Activated CD4-positive, alpha-beta T cell treated with anti-CD3 and anti-CD28 coated beads for 36 hours (primary cell): ENCODE measurements at regions not wholly inside any gene's neighbourhood (a gene's known extent, or its start where the extent isn't known, plus 50 kb on each side); places are given as distances from the start of the nearest gene placed in this dataset.
A peak's percentile ranks its signal among the peaks of the same experiment; 100 is the strongest.

Experiments
- ATAC-seq: fragments of 200-7000 bp; cut with Tn5 transposase; one replicate; pipeline ENCODE4 v1.10.0; 2021; ENCODE audit warnings: mild to moderate bottlenecking, moderate library complexity
- CTCF ChIA-PET: fragments of 350-600 bp; sonication (Branson Sonifier 250); formaldehyde crosslinking; loops from one replicate; lab custom pipeline; 2021; ENCODE audit warnings: antibody characterized with exemption; lab: Charles Lee
- POLR2A ChIA-PET: fragments of 350-600 bp; sonication (Branson Sonifier 250); formaldehyde crosslinking; loops from one replicate; lab custom pipeline; 2021; ENCODE audit warnings: antibody characterized with exemption, inconsistent platforms; lab: Charles Lee
- DNase-seq: peaks from one replicate; pipeline ENCODE4 v3.0.0-alpha.2; 2020
- H3K27ac Mint-ChIP-seq: one replicate; pipeline ENCODE4 v1.8.0; 2021; ENCODE audit warnings: mixed read lengths
- H3K27me3 Mint-ChIP-seq: one replicate; pipeline ENCODE4 v1.8.0; 2021; ENCODE audit warnings: mixed read lengths
- H3K36me3 Mint-ChIP-seq: one replicate; pipeline ENCODE4 v1.8.0; 2021; ENCODE audit warnings: low read depth, mixed read lengths
- H3K4me1 Mint-ChIP-seq: one replicate; pipeline ENCODE4 v1.8.0; 2021; ENCODE audit warnings: mixed read lengths
- H3K4me3 Mint-ChIP-seq: one replicate; pipeline ENCODE4 v1.8.0; 2021; ENCODE audit warnings: mild to moderate bottlenecking, moderate library complexity, mixed read lengths
- H3K9me3 Mint-ChIP-seq: one replicate; pipeline ENCODE4 v1.8.0; 2021; ENCODE audit warnings: low read depth, mixed read lengths
- intact Hi-C, 2 experiments: fragments of 100-400 bp; cut with DNase I in 1 of 2; cut with micrococcal nuclease in 1 of 2; formaldehyde crosslinking; loops; one replicate each; pipeline versions ENCODE4 v1.14.2 to v1.15.1; 2022 to 2024; cut with DNase I, micrococcal nuclease

GRCh38 chr5:96566833-96567587 is 95.2 kb upstream of the CAST start:
- ChIA-PET POLR2A (no interaction called here), CTCF (interaction anchor here (0.8 to 1.1 kb wide), 3 partner anchors 27 to 477 kb away, joined by 3 read pairs; no protein-coding TSS in a partner anchor)
- Mint-ChIP-seq H3K27me3 (peaks cover 9% of the 10 kb centered on the region), H3K27ac (no peak overlapping the region), H3K4me1 (peaks cover 12% of the 10 kb centered on the region), H3K4me3 (no peak overlapping the region), H3K9me3 (no peaks in the 10 kb centered on the region), H3K36me3 (no peaks in the 10 kb centered on the region)
- ATAC-seq: no peak
- intact Hi-C loops: no loop called here
- no peak for DNase-seq

- ChIA-PET CTCF (no interaction called here), POLR2A (no interaction called here)
- Mint-ChIP-seq H3K36me3 (no peaks in the 10 kb centered on the region), H3K27me3 (peaks cover 16% of the 10 kb centered on the region), H3K9me3 (no peaks in the 10 kb centered on the region), H3K4me3 (no peak overlapping the region), H3K27ac (no peak overlapping the region), H3K4me1 (peaks cover 12% of the 10 kb centered on the region)
- no peak for ATAC-seq
- intact Hi-C loops: no loop called here
- DNase-seq: no peak
Measured at GRCh38 chr5:96569332-96569731, 92.8 kb upstream of the CAST start.

GRCh38 chr5:96569770-96570169 is 92.4 kb upstream of the CAST start:
- Mint-ChIP-seq H3K27ac (no peak overlapping the region), H3K27me3 (peaks cover 16% of the 10 kb centered on the region), H3K9me3 (no peaks in the 10 kb centered on the region), H3K36me3 (no peaks in the 10 kb centered on the region), H3K4me3 (no peak overlapping the region), H3K4me1 (peaks cover 12% of the 10 kb centered on the region)
- ChIA-PET CTCF (no interaction called here), POLR2A (no interaction called here)
- intact Hi-C loops: no loop called here
- DNase-seq: no peak
- ATAC-seq: no peak

GRCh38 chr5:96572864-96573512 is 89.2 kb upstream of the CAST start:
- ChIA-PET POLR2A (no interaction called here), CTCF (interaction anchor here (0.8 to 1.0 kb wide), 3 partner anchors 28 to 81 kb away, joined by 3 read pairs; no protein-coding TSS in a partner anchor)
- Mint-ChIP-seq H3K27ac (no peak overlapping the region), H3K4me3 (no peak overlapping the region), H3K27me3 (peaks cover 17% of the 10 kb centered on the region), H3K4me1 (no peaks in the 10 kb centered on the region), H3K9me3 (no peaks in the 10 kb centered on the region), H3K36me3 (no peaks in the 10 kb centered on the region)
- ATAC-seq (peak; percentile 49), DNase-seq (no peak)
- intact Hi-C loops: no loop called here

GRCh38 chr5:96573513-96573894 is 88.7 kb upstream of the CAST start:
- DNase-seq: no peak
- peaks cover 17% of the 10 kb centered on the region for H3K27me3 Mint-ChIP-seq
- H3K9me3 Mint-ChIP-seq: no peaks in the 10 kb centered on the region
- ChIA-PET POLR2A (no interaction called here), CTCF (interaction anchor here (1.0 kb wide), 1 partner anchor 29 kb away, joined by 3 read pairs; no protein-coding TSS in a partner anchor)
- H3K4me1 Mint-ChIP-seq: no peaks in the 10 kb centered on the region
- no peaks in the 10 kb centered on the region for H3K36me3 Mint-ChIP-seq
- H3K27ac Mint-ChIP-seq: no peak overlapping the region
- H3K4me3 Mint-ChIP-seq: no peak overlapping the region
- intact Hi-C loops: no loop called here
- ATAC-seq: no peak

GRCh38 chr5:96576876-96577275 is 85.3 kb upstream of the CAST start:
- no peak overlapping the region for H3K27ac Mint-ChIP-seq
- peaks cover 11% of the 10 kb centered on the region for H3K27me3 Mint-ChIP-seq
- intact Hi-C loops: no loop called here
- ChIA-PET POLR2A (no interaction called here), CTCF (interaction anchor here (1.4 kb wide), 1 partner anchor 26 kb away, joined by 5 read pairs; no protein-coding TSS in a partner anchor)
- DNase-seq (no peak), ATAC-seq (no peak)
- no peaks in the 10 kb centered on the region for H3K36me3 Mint-ChIP-seq
- no peaks in the 10 kb centered on the region for H3K9me3 Mint-ChIP-seq
- no peak overlapping the region for H3K4me3 Mint-ChIP-seq
- H3K4me1 Mint-ChIP-seq: no peaks in the 10 kb centered on the region

- DNase-seq (no peak), ATAC-seq (no peak)
- no peaks in the 10 kb centered on the region for H3K9me3 Mint-ChIP-seq
- ChIA-PET POLR2A (no interaction called here), CTCF (no interaction called here)
- H3K36me3 Mint-ChIP-seq: no peaks in the 10 kb centered on the region
- H3K4me3 Mint-ChIP-seq: no peak overlapping the region
- intact Hi-C loops: no loop called here
- H3K4me1 Mint-ChIP-seq: no peaks in the 10 kb centered on the region
- H3K27me3 Mint-ChIP-seq: peaks cover 7% of the 10 kb centered on the region
- no peak overlapping the region for H3K27ac Mint-ChIP-seq
Measured at GRCh38 chr5:96577909-96578308, 84.3 kb upstream of the CAST start.

- CTCF ChIA-PET: interaction anchor here (0.6 to 1.2 kb wide), 2 partner anchors 12 to 235 kb away, joined by 3 to 4 read pairs; no protein-coding TSS in a partner anchor
- Mint-ChIP-seq H3K4me1 (peaks cover 4% of the 10 kb centered on the region), H3K36me3 (no peaks in the 10 kb centered on the region), H3K27ac (no peak overlapping the region), H3K27me3 (peaks cover 13% of the 10 kb centered on the region), H3K9me3 (no peaks in the 10 kb centered on the region), H3K4me3 (no peak overlapping the region)
- DNase-seq: no peak
- intact Hi-C loops: no loop called here
- ATAC-seq: no peak
- POLR2A ChIA-PET: interaction anchor here (0.5 kb wide), 1 partner anchor 453 kb away, joined by 4 read pairs; no protein-coding TSS in a partner anchor
Measured at GRCh38 chr5:96579711-96580110, 82.5 kb upstream of the CAST start.

- Mint-ChIP-seq H3K36me3 (no peaks in the 10 kb centered on the region), H3K4me3 (no peak overlapping the region), H3K9me3 (no peaks in the 10 kb centered on the region), H3K4me1 (peaks cover 6% of the 10 kb centered on the region), H3K27me3 (peaks cover 15% of the 10 kb centered on the region), H3K27ac (no peak overlapping the region)
- DNase-seq (no peak), ATAC-seq (no peak)
- ChIA-PET POLR2A (no interaction called here), CTCF (no interaction called here)
- intact Hi-C loops: no loop called here
Measured at GRCh38 chr5:96582343-96582742, 79.8 kb upstream of the CAST start.

- no peak for DNase-seq
- ChIA-PET POLR2A (no interaction called here), CTCF (no interaction called here)
- Mint-ChIP-seq H3K4me1 (peaks cover 6% of the 10 kb centered on the region), H3K4me3 (no peak overlapping the region), H3K27ac (no peak overlapping the region), H3K36me3 (no peaks in the 10 kb centered on the region), H3K9me3 (no peaks in the 10 kb centered on the region), H3K27me3 (peaks cover 15% of the 10 kb centered on the region)
- intact Hi-C loops: no loop called here
- no peak for ATAC-seq
Measured at GRCh38 chr5:96584712-96585111, 77.5 kb upstream of the CAST start.

GRCh38 chr5:96588539-96588938 is 73.6 kb upstream of the CAST start:
- Mint-ChIP-seq H3K4me1 (peaks cover 6% of the 10 kb centered on the region), H3K9me3 (no peaks in the 10 kb centered on the region), H3K27ac (no peak overlapping the region), H3K36me3 (no peaks in the 10 kb centered on the region), H3K4me3 (no peak overlapping the region), H3K27me3 (peaks cover 23% of the 10 kb centered on the region)
- intact Hi-C loops: no loop called here
- ChIA-PET POLR2A (no interaction called here), CTCF (interaction anchor here (0.8 to 3.9 kb wide), 3 partner anchors 10 to 253 kb away, joined by 3 to 26 read pairs (median 5); no protein-coding TSS in a partner anchor)
- DNase-seq (no peak), ATAC-seq (no peak)

GRCh38 chr5:96590796-96591195 is 71.4 kb upstream of the CAST start:
- Mint-ChIP-seq H3K9me3 (no peaks in the 10 kb centered on the region), H3K4me3 (no peak overlapping the region), H3K27me3 (peaks cover 20% of the 10 kb centered on the region), H3K36me3 (no peaks in the 10 kb centered on the region), H3K27ac (no peak overlapping the region), H3K4me1 (no peaks in the 10 kb centered on the region)
- ChIA-PET CTCF (interaction anchor here (1.4 to 3.1 kb wide), 2 partner anchors 10 to 12 kb away, joined by 4 to 24 read pairs; no protein-coding TSS in a partner anchor), POLR2A (no interaction called here)
- no peak for ATAC-seq
- no peak for DNase-seq
- intact Hi-C loops: no loop called here
